Endothelial cell of umbilical vein (primary cell): ENCODE measurements at regions not wholly inside any gene's neighbourhood (a gene's known extent, or its start where the extent isn't known, plus 50 kb on each side); places are given as distances from the start of the nearest gene placed in this dataset.

ENCODE experiments used
- EZH2 ChIP-seq: IDR thresholded peaks from 2 replicates; pipeline ENCODE4 v1.6.1; 2012; ENCODE audit warnings: borderline replicate concordance, low read depth, mild to moderate bottlenecking, moderate library complexity, low read length, inconsistent platforms; ENCODE audit not compliant: severe bottlenecking
- FOS ChIP-seq: IDR thresholded peaks from 2 replicates; pipeline ENCODE4 v1.6.1; 2011; ENCODE audit warnings: mild to moderate bottlenecking, low read length, moderate library complexity, borderline replicate concordance; ENCODE audit not compliant: insufficient read depth
- GATA2 ChIP-seq: IDR thresholded peaks from 2 replicates; pipeline ENCODE4 v1.7.0; 2011; ENCODE audit warnings: low read depth, mild to moderate bottlenecking, moderate library complexity, mixed read lengths, low read length; ENCODE audit not compliant: insufficient read length, insufficient read depth
- MYC ChIP-seq: IDR thresholded peaks from one replicate; pipeline ENCODE4 v1.6.1; 2011; ENCODE audit warnings: mild to moderate bottlenecking, low read depth, low read length
- POLR2A ChIP-seq: IDR thresholded peaks from 2 replicates; pipeline ENCODE4 v1.6.1; 2012; ENCODE audit warnings: low read depth, mild to moderate bottlenecking, control low read depth, low read length
- POLR2AphosphoS5 ChIP-seq: IDR thresholded peaks from 2 replicates; pipeline ENCODE4 v1.6.1; 2012; ENCODE audit warnings: low read depth, mild to moderate bottlenecking, control low read depth, low read length, moderate library complexity; ENCODE audit not compliant: insufficient read depth
- TF ChIP-seq, protein P1 (sequence below), 2 donors: IDR thresholded peaks; 1 replicate in 1 of 2; 2 replicates in 1 of 2; pipeline ENCODE4 v1.5.1; 2011; ENCODE audit warnings: low read length in 2 of 2, mild to moderate bottlenecking in 2 of 2, moderate library complexity in 2 of 2, control low read depth in 1 of 2, inconsistent platforms in 1 of 2, low read depth in 1 of 2; ENCODE audit not compliant: insufficient read depth in 1 of 2; ENCODE audit errors: extremely low read depth in 1 of 2
- TF ChIP-seq, protein P2 (sequence below): IDR thresholded peaks from 2 replicates; pipeline ENCODE4 v1.6.1; 2011; ENCODE audit not compliant: insufficient read depth, insufficient read length

DNA sequence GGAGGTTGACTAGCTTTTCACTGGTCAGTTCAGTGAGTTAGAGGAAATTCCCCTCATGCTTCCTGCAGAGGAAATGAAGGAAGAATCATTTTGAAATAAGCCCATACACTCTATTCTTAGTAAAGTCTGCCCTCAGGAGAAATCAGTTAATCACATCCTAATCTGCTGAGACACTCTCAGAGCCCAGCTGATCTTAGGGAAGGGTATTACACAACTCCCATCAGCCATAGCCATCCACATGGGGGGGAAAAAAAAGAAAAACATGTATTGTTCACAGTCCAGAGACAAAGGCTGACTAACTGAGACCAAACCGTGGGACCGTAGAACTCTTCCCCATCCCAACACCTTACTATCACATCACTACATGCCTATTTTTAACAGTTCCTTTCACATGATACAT lies 722.3 kb downstream of the CDH8 start:
- TF ChIP-seq, protein P1, sequence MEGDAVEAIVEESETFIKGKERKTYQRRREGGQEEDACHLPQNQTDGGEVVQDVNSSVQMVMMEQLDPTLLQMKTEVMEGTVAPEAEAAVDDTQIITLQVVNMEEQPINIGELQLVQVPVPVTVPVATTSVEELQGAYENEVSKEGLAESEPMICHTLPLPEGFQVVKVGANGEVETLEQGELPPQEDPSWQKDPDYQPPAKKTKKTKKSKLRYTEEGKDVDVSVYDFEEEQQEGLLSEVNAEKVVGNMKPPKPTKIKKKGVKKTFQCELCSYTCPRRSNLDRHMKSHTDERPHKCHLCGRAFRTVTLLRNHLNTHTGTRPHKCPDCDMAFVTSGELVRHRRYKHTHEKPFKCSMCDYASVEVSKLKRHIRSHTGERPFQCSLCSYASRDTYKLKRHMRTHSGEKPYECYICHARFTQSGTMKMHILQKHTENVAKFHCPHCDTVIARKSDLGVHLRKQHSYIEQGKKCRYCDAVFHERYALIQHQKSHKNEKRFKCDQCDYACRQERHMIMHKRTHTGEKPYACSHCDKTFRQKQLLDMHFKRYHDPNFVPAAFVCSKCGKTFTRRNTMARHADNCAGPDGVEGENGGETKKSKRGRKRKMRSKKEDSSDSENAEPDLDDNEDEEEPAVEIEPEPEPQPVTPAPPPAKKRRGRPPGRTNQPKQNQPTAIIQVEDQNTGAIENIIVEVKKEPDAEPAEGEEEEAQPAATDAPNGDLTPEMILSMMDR (IDR thresholded peaks at IDR 0.05; ENCODE audit: extremely low read depth in 1 of 2, insufficient read depth in 1 of 2, low read depth in 1 of 2, low read length in 2 of 2), result no peak
- TF ChIP-seq POLR2A (no peak), EZH2 (no peak), FOS (no peak), POLR2AphosphoS5 (no peak), GATA2 (no peak), MYC (no peak)
- TF ChIP-seq, protein P2, sequence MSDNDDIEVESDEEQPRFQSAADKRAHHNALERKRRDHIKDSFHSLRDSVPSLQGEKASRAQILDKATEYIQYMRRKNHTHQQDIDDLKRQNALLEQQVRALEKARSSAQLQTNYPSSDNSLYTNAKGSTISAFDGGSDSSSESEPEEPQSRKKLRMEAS, result no peak
